GM23338 (cell line): ENCODE measurements at regions not wholly inside any gene's neighbourhood (a gene's known extent, or its start where the extent isn't known, plus 50 kb on each side); places are given as distances from the start of the nearest gene placed in this dataset.

Source experiments
- CREB1 ChIP-seq: fragments of 250-450 bp; sonication (Bioruptor Pico); IDR thresholded peaks from 2 replicates; pipeline ENCODE4 v1.5.0; 2020; ENCODE audit warnings: low read depth, mild to moderate bottlenecking, moderate library complexity
- CTCF ChIP-seq, 2 experiments: fragments of 200-600 bp in 1 of 2; sonication (generic) in 1 of 2; conservative IDR thresholded peaks; 2 replicates each; pipeline versions ENCODE4 v1.5.1 to v1.6.1; 2016 to 2017; ENCODE audit warnings: antibody characterized with exemption in 2 of 2, low read depth in 2 of 2, mild to moderate bottlenecking in 2 of 2, moderate library complexity in 1 of 2
- ETS1 ChIP-seq: IDR thresholded peaks from 2 replicates; pipeline ENCODE4 v1.6.1; 2016; ENCODE audit warnings: antibody characterized with exemption
- EZH2 ChIP-seq: fragments of 200-600 bp; sonication (generic); IDR thresholded peaks from one replicate; pipeline ENCODE4 v1.8.0; 2017; ENCODE audit warnings: antibody characterized with exemption, mild to moderate bottlenecking, low read depth; ENCODE audit not compliant: unreplicated experiment
- EZH2phosphoT487 ChIP-seq: fragments of 200-600 bp; sonication (generic); IDR thresholded peaks from one replicate; pipeline ENCODE4 v1.8.1; 2018; ENCODE audit warnings: antibody characterized with exemption; ENCODE audit not compliant: unreplicated experiment
- NANOG ChIP-seq: IDR thresholded peaks from 2 replicates; pipeline ENCODE4 v1.6.1; 2016; ENCODE audit warnings: antibody characterized with exemption, borderline replicate concordance
- POLR2AphosphoS5 ChIP-seq: IDR thresholded peaks from 2 replicates; pipeline ENCODE4 v1.6.1; 2016; ENCODE audit warnings: antibody characterized with exemption, low read depth
- ZNF114 ChIP-seq: fragments of 250-450 bp; sonication (Bioruptor Pico); IDR thresholded peaks from 2 replicates; pipeline ENCODE4 v1.5.0; 2020; ENCODE audit warnings: mild to moderate bottlenecking, moderate library complexity
- ZNF331 ChIP-seq: fragments of 250-450 bp; sonication (Bioruptor Pico); IDR thresholded peaks from 2 replicates; pipeline ENCODE4 v1.5.0; 2020; ENCODE audit warnings: low read depth, mild to moderate bottlenecking, moderate library complexity
- ZNF462 ChIP-seq: fragments of 250-450 bp; sonication (Bioruptor Pico); IDR thresholded peaks from 2 replicates; pipeline ENCODE4 v1.5.0; 2020; ENCODE audit warnings: mild to moderate bottlenecking, moderate library complexity

- TF ChIP-seq ZNF462 (CRISPR knock-in tag) (no peak), EZH2 (no peak), ETS1 (no peak), EZH2phosphoT487 (no peak), CTCF (conservative IDR thresholded peaks at IDR 0.05; ENCODE audit: low read depth in 2 of 2) (no peak), ZNF114 (CRISPR knock-in tag) (no peak), POLR2AphosphoS5 (no peak), NANOG (no peak), ZNF331 (no peak), CREB1 (no peak)
Measured at GRCh38 chr11:90669094-90669493, 446.2 kb upstream of the CHORDC1 start (continued).
